ENCODE measurements at regions not wholly inside any gene's neighbourhood (a gene's known extent, or its start where the extent isn't known, plus 50 kb on each side); places are given as distances from the start of the nearest gene placed in this dataset.

- no peak overlapping the region for H3K27ac ChIP-seq
- H3K4me1 ChIP-seq: no peaks in the 10 kb centered on the region
- intact Hi-C loops (cut with DNase I): no loop called here
- no peak overlapping the region for H3K4me3 ChIP-seq
- TF ChIP-seq CTCF (IDR thresholded peaks at IDR 0.05): no peak
- no peaks in the 10 kb centered on the region for H3K27me3 ChIP-seq
- no peak overlapping the region for H3K9ac ChIP-seq (ENCODE audit: low read depth in 2 of 2, low read length in 2 of 2)
- H3K36me3 ChIP-seq: no peaks in the 10 kb centered on the region
- H3K9me3 ChIP-seq: no peaks in the 10 kb centered on the region
- no peak for DNase-seq
Measured at GRCh38 chr3:88307666-88308065, 157.9 kb downstream of the C3orf38 start.

- Histone ChIP-seq H3K36me3 (no peaks in the 10 kb centered on the region), H3K4me1 (no peaks in the 10 kb centered on the region), H3K9me3 (no peaks in the 10 kb centered on the region), H3K9ac (ENCODE audit: low read depth in 2 of 2, low read length in 2 of 2) (no peak overlapping the region), H3K27ac (no peak overlapping the region), H3K27me3 (no peaks in the 10 kb centered on the region), H3K4me3 (no peak overlapping the region)
- no peak for TF ChIP-seq CTCF (IDR thresholded peaks at IDR 0.05)
- DNase-seq: no peak
- intact Hi-C loops (cut with DNase I): no loop called here
Measured at GRCh38 chr3:88311826-88312225, 162.1 kb downstream of the C3orf38 start.

GRCh38 chr3:88312256-88312655 is 162.5 kb downstream of the C3orf38 start:
- no peak overlapping the region for H3K9ac ChIP-seq (ENCODE audit: low read depth in 2 of 2, low read length in 2 of 2)
- H3K27ac ChIP-seq: no peak overlapping the region
- no peak for TF ChIP-seq CTCF (IDR thresholded peaks at IDR 0.05)
- no peaks in the 10 kb centered on the region for H3K4me1 ChIP-seq
- no peak for DNase-seq
- intact Hi-C loops (cut with DNase I): no loop called here
- no peaks in the 10 kb centered on the region for H3K9me3 ChIP-seq
- no peak overlapping the region for H3K4me3 ChIP-seq
- no peaks in the 10 kb centered on the region for H3K36me3 ChIP-seq
- H3K27me3 ChIP-seq: no peaks in the 10 kb centered on the region

GRCh38 chr3:88318067-88318466 is 168.3 kb downstream of the C3orf38 start:
- intact Hi-C loops (cut with DNase I): no loop called here
- TF ChIP-seq CTCF (IDR thresholded peaks at IDR 0.05): no peak

GRCh38 chr3:88321363-88322050 is 171.7 kb downstream of the C3orf38 start:
- intact Hi-C loops (cut with DNase I): no loop called here

More at GRCh38 chr3:88318067-88318466, 168.3 kb downstream of the C3orf38 start:
- DNase-seq: no peak
- no peak overlapping the region for H3K9ac ChIP-seq (ENCODE audit: low read depth in 2 of 2, low read length in 2 of 2)
- no peaks in the 10 kb centered on the region for H3K27me3 ChIP-seq
- no peak overlapping the region for H3K4me3 ChIP-seq
- H3K9me3 ChIP-seq: no peaks in the 10 kb centered on the region
- no peak overlapping the region for H3K27ac ChIP-seq
- H3K4me1 ChIP-seq: no peaks in the 10 kb centered on the region
- no peaks in the 10 kb centered on the region for H3K36me3 ChIP-seq

More at GRCh38 chr3:88321363-88322050, 171.7 kb downstream of the C3orf38 start:
- Histone ChIP-seq H3K9ac (ENCODE audit: low read depth in 2 of 2, low read length in 2 of 2) (no peak overlapping the region), H3K27ac (no peak overlapping the region), H3K9me3 (no peaks in the 10 kb centered on the region), H3K4me1 (no peaks in the 10 kb centered on the region), H3K4me3 (no peak overlapping the region), H3K36me3 (no peaks in the 10 kb centered on the region), H3K27me3 (no peaks in the 10 kb centered on the region)
- TF ChIP-seq CTCF (IDR thresholded peaks at IDR 0.05): no peak
- DNase-seq: no peak
